Suprapubic skin (tissue), 4 donors: ENCODE measurements at regions not wholly inside any gene's neighbourhood (a gene's known extent, or its start where the extent isn't known, plus 50 kb on each side); places are given as distances from the start of the nearest gene placed in this dataset.

Source experiments
- DNase-seq, 2 donors: peaks; one replicate each; pipeline ENCODE4 v3.0.0-alpha.2; 2019; ENCODE audit warnings: low spot score in 2 of 2
- H3K27ac ChIP-seq: fragments of 200-600 bp; sonication (generic); one replicate; pipeline ENCODE4 v1.5.1; 2019
- H3K27me3 ChIP-seq: fragments of 200-600 bp; sonication (generic); one replicate; pipeline ENCODE4 v1.5.1; 2019
- H3K36me3 ChIP-seq: fragments of 200-600 bp; sonication (generic); one replicate; pipeline ENCODE4 v1.5.1; 2019
- H3K4me1 ChIP-seq: fragments of 200-600 bp; sonication (generic); one replicate; pipeline ENCODE4 v1.5.1; 2019
- H3K4me3 ChIP-seq: fragments of 200-600 bp; sonication (generic); one replicate; pipeline ENCODE4 v1.5.1; 2019; ENCODE audit warnings: mild to moderate bottlenecking
- H3K9me3 ChIP-seq: fragments of 200-600 bp; sonication (generic); one replicate; pipeline ENCODE4 v1.5.1; 2019
- EP300 ChIP-seq: sonication (generic); formaldehyde crosslinking; IDR thresholded peaks from one replicate; pipeline ENCODE4 v1.6.1; 2017; ENCODE audit warnings: antibody characterized with exemption
- POLR2A ChIP-seq, 2 donors: fragments of 450-650 bp; IDR thresholded peaks; one replicate each; pipeline ENCODE4 v1.6.1; 2017; ENCODE audit warnings: antibody characterized with exemption in 2 of 2, mild to moderate bottlenecking in 2 of 2, moderate library complexity in 2 of 2
- POLR2AphosphoS5 ChIP-seq, 3 donors: sonication (generic); formaldehyde crosslinking; IDR thresholded peaks; one replicate each; pipeline ENCODE4 v1.6.1; 2017; ENCODE audit warnings: antibody characterized with exemption in 3 of 3
- WGBS: methylation state at CpG from one replicate; pipeline ENCODE4 v1.1.5; 2018; 5-methylcytosine and 5-hydroxymethylcytosine counted together
- TF ChIP-seq, protein P1 (sequence below), 2 donors: fragments of 200-600 bp in 1 of 2; fragments of 450-650 bp in 1 of 2; sonication (generic) in 1 of 2; IDR thresholded peaks; one replicate each; pipeline ENCODE4 v1.5.1; 2016 to 2019; ENCODE audit warnings: antibody characterized with exemption in 2 of 2, mild to moderate bottlenecking in 1 of 2, moderate library complexity in 1 of 2

DNA sequence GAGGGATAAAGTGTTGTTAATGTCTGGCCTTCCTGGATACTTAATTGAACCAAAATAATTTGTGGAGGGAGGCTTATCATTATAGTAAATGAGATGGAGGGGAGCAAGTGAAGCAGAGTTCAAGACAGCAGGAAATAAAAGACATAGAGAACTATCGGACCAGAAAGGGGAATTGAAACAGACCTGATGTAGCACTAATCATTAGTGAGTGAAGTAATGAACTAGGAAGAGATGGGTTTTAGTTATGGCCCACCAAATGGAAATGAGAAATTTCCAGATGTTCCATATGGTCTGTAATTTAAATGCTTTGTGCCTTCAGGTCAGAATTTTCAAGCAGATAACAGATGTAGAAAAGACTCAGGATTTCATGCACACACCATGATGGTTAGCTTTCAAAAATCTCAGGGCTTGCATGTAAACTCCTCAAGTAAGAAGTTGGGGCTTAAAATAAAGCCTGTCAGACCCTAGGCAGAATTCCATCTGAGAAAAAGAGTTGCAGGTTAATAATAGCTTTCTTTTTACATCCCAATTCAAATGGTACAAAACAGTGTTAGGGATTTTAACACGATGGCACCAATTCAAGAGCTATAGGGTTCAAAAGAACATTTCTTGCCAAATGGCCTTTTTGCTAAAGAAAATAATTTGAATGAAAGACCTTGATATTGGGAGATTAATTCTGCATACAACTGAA, 355.8 kb downstream of the FSCB start:
- Histone ChIP-seq H3K27me3 (no peaks in the 10 kb centered on the region), H3K27ac (no peak overlapping the region), H3K36me3 (no peaks in the 10 kb centered on the region), H3K9me3 (peaks cover 11% of the 10 kb centered on the region), H3K4me3 (no peak overlapping the region), H3K4me1 (no peaks in the 10 kb centered on the region)
- no peak for DNase-seq
- TF ChIP-seq POLR2A (IDR thresholded peaks at IDR 0.05) (no peak), POLR2AphosphoS5 (IDR thresholded peaks at IDR 0.05) (no peak), EP300 (no peak)
- TF ChIP-seq, protein P1, sequence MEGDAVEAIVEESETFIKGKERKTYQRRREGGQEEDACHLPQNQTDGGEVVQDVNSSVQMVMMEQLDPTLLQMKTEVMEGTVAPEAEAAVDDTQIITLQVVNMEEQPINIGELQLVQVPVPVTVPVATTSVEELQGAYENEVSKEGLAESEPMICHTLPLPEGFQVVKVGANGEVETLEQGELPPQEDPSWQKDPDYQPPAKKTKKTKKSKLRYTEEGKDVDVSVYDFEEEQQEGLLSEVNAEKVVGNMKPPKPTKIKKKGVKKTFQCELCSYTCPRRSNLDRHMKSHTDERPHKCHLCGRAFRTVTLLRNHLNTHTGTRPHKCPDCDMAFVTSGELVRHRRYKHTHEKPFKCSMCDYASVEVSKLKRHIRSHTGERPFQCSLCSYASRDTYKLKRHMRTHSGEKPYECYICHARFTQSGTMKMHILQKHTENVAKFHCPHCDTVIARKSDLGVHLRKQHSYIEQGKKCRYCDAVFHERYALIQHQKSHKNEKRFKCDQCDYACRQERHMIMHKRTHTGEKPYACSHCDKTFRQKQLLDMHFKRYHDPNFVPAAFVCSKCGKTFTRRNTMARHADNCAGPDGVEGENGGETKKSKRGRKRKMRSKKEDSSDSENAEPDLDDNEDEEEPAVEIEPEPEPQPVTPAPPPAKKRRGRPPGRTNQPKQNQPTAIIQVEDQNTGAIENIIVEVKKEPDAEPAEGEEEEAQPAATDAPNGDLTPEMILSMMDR (IDR thresholded peaks at IDR 0.05) = no peak
- 62% methylated on average over 2 of the region's 2 CpGs for WGBS

DNA sequence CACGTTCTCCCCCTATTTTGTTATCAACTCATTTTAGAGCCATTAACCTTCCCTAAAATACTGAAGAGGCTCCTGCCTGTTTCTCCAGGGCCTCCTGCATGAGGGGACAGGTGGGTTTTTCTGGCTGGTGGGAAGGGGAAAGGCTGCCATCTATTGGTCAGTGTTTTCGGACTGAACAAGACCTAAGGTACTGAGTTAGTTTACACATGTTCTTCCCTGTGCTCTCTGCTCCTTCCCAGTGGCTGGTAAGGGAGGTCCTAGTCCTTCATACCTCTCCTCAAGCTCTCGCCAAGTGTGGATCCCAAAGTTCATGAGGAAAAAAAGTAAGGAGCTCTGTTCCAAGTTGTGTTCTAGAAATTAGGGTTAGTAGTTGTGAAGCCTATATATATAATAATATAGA, 357.5 kb downstream of the FSCB start:
- Histone ChIP-seq H3K4me1 (no peaks in the 10 kb centered on the region), H3K4me3 (no peak overlapping the region), H3K27ac (no peak overlapping the region), H3K9me3 (peaks cover 2% of the 10 kb centered on the region), H3K36me3 (no peaks in the 10 kb centered on the region), H3K27me3 (no peaks in the 10 kb centered on the region)
- no peak for DNase-seq
- TF ChIP-seq, protein P1 (IDR thresholded peaks at IDR 0.05) = no peak
- no peak for TF ChIP-seq POLR2AphosphoS5 (IDR thresholded peaks at IDR 0.05)
- WGBS = 35% methylated on average over 3 of the region's 3 CpGs

DNA sequence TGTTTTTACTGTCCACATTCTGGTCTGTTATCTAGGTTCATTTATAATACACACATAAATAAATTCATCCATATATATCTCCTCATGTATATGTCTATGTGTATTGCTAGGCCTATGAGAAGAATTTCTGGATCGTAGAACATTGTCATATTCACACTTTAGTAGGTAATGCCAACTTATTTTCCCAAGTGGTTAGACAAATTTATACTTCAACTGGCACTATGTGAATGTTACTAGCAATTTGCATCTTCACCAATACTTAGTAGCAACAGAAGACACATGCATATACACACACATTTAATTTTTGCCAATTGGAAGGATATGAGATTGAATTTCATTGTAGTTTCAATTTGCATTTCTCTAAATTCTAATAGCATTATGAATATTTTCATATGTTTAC, 365.1 kb downstream of the FSCB start:
- TF ChIP-seq POLR2AphosphoS5 (IDR thresholded peaks at IDR 0.05) (no peak), EP300 (no peak)
- TF ChIP-seq, protein P1 (IDR thresholded peaks at IDR 0.05) = no peak
- Histone ChIP-seq H3K27me3 (no peaks in the 10 kb centered on the region), H3K4me3 (no peak overlapping the region), H3K27ac (no peak overlapping the region), H3K9me3 (no peaks in the 10 kb centered on the region), H3K4me1 (no peaks in the 10 kb centered on the region), H3K36me3 (no peaks in the 10 kb centered on the region)
- DNase-seq = no peak
- WGBS = 97% methylated on average over 1 of the region's 1 CpG

DNA sequence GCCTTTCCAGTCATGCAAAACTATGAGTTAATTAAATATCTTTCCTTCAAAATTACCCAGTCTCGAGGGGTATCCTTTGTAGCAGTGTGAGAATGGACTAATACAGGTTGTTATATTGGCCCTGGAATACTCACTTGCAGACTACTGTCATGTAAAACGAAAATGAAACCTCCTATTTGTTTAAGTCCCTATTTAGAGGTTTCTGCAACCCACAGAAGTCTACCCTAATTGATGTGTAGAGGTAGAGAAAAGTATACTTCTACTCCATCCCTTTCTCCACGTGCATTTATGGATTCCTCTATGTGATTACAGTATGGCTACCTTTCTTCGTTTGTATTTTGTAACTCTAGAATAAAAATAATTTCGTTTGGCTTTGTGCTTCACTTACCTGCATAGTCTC, 371.1 kb downstream of the FSCB start:
- no peak for TF ChIP-seq POLR2A (IDR thresholded peaks at IDR 0.05)
- TF ChIP-seq EP300 = no peak
- no peak for TF ChIP-seq POLR2AphosphoS5 (IDR thresholded peaks at IDR 0.05)
- TF ChIP-seq, protein P1 (IDR thresholded peaks at IDR 0.05) = no peak
- no peaks in the 10 kb centered on the region for H3K36me3 ChIP-seq
- 76% methylated on average over 5 of the region's 5 CpGs for WGBS
- no peak overlapping the region for H3K4me3 ChIP-seq
- H3K4me1 ChIP-seq = no peaks in the 10 kb centered on the region
- no peaks in the 10 kb centered on the region for H3K9me3 ChIP-seq
- DNase-seq = no peak
- no peaks in the 10 kb centered on the region for H3K27me3 ChIP-seq
- H3K27ac ChIP-seq = no peak overlapping the region

DNA sequence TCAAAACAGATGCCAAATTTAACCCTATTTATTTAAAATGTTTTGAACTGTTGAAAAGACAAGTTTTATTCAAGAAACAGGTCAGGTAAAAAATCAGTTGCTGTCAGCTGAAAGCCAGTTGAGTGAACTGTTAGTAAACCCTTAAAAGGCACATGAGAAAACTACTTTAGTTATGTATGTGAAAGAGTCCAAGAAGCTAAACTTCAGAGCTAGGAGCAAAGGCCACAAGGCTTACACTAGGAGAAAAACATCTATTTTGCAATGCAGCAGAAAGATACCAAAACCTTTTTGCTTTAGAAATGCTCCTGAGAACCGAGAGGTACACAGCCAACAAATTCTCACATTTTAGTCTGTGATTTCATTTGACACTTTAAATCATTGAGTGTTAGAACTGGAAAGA, 375.2 kb downstream of the FSCB start:
- Histone ChIP-seq H3K36me3 (no peaks in the 10 kb centered on the region), H3K4me1 (no peaks in the 10 kb centered on the region), H3K27ac (no peak overlapping the region), H3K4me3 (no peak overlapping the region), H3K27me3 (no peaks in the 10 kb centered on the region), H3K9me3 (no peaks in the 10 kb centered on the region)
- 72% methylated on average over 1 of the region's 1 CpG for WGBS
- no peak for DNase-seq
- TF ChIP-seq POLR2AphosphoS5 (IDR thresholded peaks at IDR 0.05) = no peak
- TF ChIP-seq POLR2A (IDR thresholded peaks at IDR 0.05) = no peak
- TF ChIP-seq EP300 = no peak
- TF ChIP-seq, protein P1 (IDR thresholded peaks at IDR 0.05) = no peak
